HepG2 (cell line): ENCODE measurements at regions not wholly inside any gene's neighbourhood (a gene's known extent, or its start where the extent isn't known, plus 50 kb on each side); places are given as distances from the start of the nearest gene placed in this dataset.

Source experiments
- ATAC-seq: fragments of 200-7000 bp; cut with Tn5 transposase; 3 replicates; pipeline ENCODE4 v1.9.1; 2020; ENCODE audit warnings: mild to moderate bottlenecking, moderate library complexity
- BruUV-seq: library from RNA; stranded (reverse); fragments of 400-500 nt; replicated peaks from 2 replicates; lab custom pipeline; 2021; lab: Mats Ljungman, UMichigan
- CTCF ChIA-PET: fragments of 300-600 bp; formaldehyde crosslinking; extraction: SDS; loops from one replicate; lab custom pipeline; 2021; ENCODE audit warnings: low total read pairs, inconsistent platforms, low intra/inter-chr PET ratio; lab: Yijun Ruan, JAX
- POLR2A ChIA-PET: fragments of 350-600 bp; sonication (Branson Sonifier 250); formaldehyde crosslinking; loops from one replicate; lab custom pipeline; 2020; ENCODE audit warnings: antibody characterized with exemption, inconsistent platforms; lab: Yijun Ruan, JAX
- DNase-seq: peaks from one replicate; pipeline ENCODE4 v3.0.0-alpha.2; 2015; ENCODE audit warnings: low spot score
- FAIRE-seq: peaks from 3 replicates; lab custom pipeline; 2011; peaks lifted over from hg19 to GRCh38; lab: Jason Lieb, UNC
- H2AFZ ChIP-seq: one replicate; pipeline ENCODE4 v1.6.1; 2011; ENCODE audit warnings: low read length, inconsistent platforms
- H3K27ac ChIP-seq: fragments of 300-600 bp; 3 replicates; pipeline ENCODE4 v1.8.0; 2011; ENCODE audit warnings: mixed run types, mild to moderate bottlenecking, mixed read lengths, low read length, inconsistent platforms; ENCODE audit not compliant: insufficient read depth; ENCODE audit errors: extremely low read length
- H3K27me3 ChIP-seq, 2 experiments: fragments of 200-600 bp in 1 of 2; 2 replicates in 1 of 2; 3 replicates in 1 of 2; pipeline versions ENCODE4 v1.6.0 to v1.8.0; 2011; ENCODE audit warnings: low read length in 2 of 2, mild to moderate bottlenecking in 2 of 2, moderate library complexity in 2 of 2, inconsistent platforms in 1 of 2; ENCODE audit not compliant: insufficient read depth in 2 of 2, control insufficient read depth in 1 of 2
- H3K36me3 ChIP-seq, 2 experiments: fragments of 200-600 bp in 1 of 2; replicated peaks in 1 of 2; 2 replicates in 1 of 2; 3 replicates in 1 of 2; pipeline versions ENCODE4 v1.5.1 to v1.8.0; 2011; ENCODE audit warnings: low read length in 2 of 2, inconsistent platforms in 1 of 2; ENCODE audit not compliant: insufficient read depth in 2 of 2, control insufficient read depth in 1 of 2
- H3K4me1 ChIP-seq: 2 replicates; pipeline ENCODE4 v1.5.1; 2012; ENCODE audit warnings: low read length, inconsistent platforms; ENCODE audit not compliant: insufficient read depth
- H3K4me2 ChIP-seq: 2 replicates; pipeline ENCODE4 v1.6.0; 2011; ENCODE audit warnings: low read depth, low read length, inconsistent platforms
- H3K4me3 ChIP-seq, 3 experiments: fragments of 200-600 bp in 1 of 3; sonication (generic), shearing (Covaris generic) in 1 of 3; replicated peaks in 1 of 3; 2 replicates each; pipeline ENCODE4 v1.5.1; 2011 to 2016; ENCODE audit warnings: low read length in 3 of 3, inconsistent platforms in 2 of 3, low read depth in 2 of 3, mild to moderate bottlenecking in 2 of 3, control low read depth in 1 of 3, mixed read lengths in 1 of 3; ENCODE audit not compliant: insufficient read depth in 1 of 3
- H3K79me2 ChIP-seq: one replicate; pipeline ENCODE4 v1.6.1; 2011; ENCODE audit warnings: low read length, inconsistent platforms; ENCODE audit not compliant: insufficient read depth
- H3K9ac ChIP-seq: 2 replicates; pipeline ENCODE4 v1.6.0; 2011; ENCODE audit warnings: mild to moderate bottlenecking, low read depth, low read length, inconsistent platforms; ENCODE audit not compliant: insufficient read depth
- H3K9me3 ChIP-seq: 2 replicates; pipeline ENCODE4 v1.5.1; 2012; ENCODE audit warnings: mild to moderate bottlenecking, low read length
- H4K20me1 ChIP-seq: 2 replicates; pipeline ENCODE4 v1.6.0; 2011; ENCODE audit warnings: inconsistent platforms, mild to moderate bottlenecking, low read length, moderate library complexity; ENCODE audit not compliant: insufficient read depth
- ARID3A ChIP-seq: IDR thresholded peaks from 2 replicates; pipeline ENCODE4 v1.6.1; 2012; ENCODE audit warnings: low read depth, low read length, improper control_type of control experiment
- BCL6 ChIP-seq: IDR thresholded peaks from 2 replicates; pipeline ENCODE4 v1.6.1; 2016; ENCODE audit warnings: missing genetic modification reagents, missing compliant biosample characterization
- DMAP1 ChIP-seq: IDR thresholded peaks from 2 replicates; pipeline ENCODE4 v1.6.1; 2016
- EED ChIP-seq: sonication (generic); formaldehyde crosslinking; IDR thresholded peaks from 2 replicates; pipeline ENCODE4 v1.5.0; 2020; ENCODE audit warnings: mild to moderate bottlenecking, missing genetic modification reagents
- HCFC1 ChIP-seq: fragments of 150-350 bp; IDR thresholded peaks from 2 replicates; pipeline ENCODE4 v1.6.1; 2014; ENCODE audit warnings: low read depth, low read length
- HOXA9 ChIP-seq: sonication (generic); formaldehyde crosslinking; IDR thresholded peaks from 2 replicates; pipeline ENCODE4 v1.8.1; 2022; ENCODE audit warnings: missing genetic modification reagents, mild to moderate bottlenecking, moderate library complexity, borderline replicate concordance
- JUNB ChIP-seq: sonication (generic); formaldehyde crosslinking; IDR thresholded peaks from 2 replicates; pipeline ENCODE4 v1.8.0; 2022; ENCODE audit warnings: missing genetic modification reagents, mild to moderate bottlenecking, borderline replicate concordance
- MYNN ChIP-seq: sonication (generic); formaldehyde crosslinking; IDR thresholded peaks from 2 replicates; pipeline ENCODE4 v1.4.0; 2020; ENCODE audit warnings: mild to moderate bottlenecking, low read depth, missing genetic modification reagents
- TARDBP ChIP-seq: sonication (generic); formaldehyde crosslinking; IDR thresholded peaks from 2 replicates; pipeline ENCODE4 v1.8.0; 2022; ENCODE audit warnings: mild to moderate bottlenecking, missing genetic modification reagents
- ZBTB7B ChIP-seq: sonication (generic); formaldehyde crosslinking; IDR thresholded peaks from 2 replicates; pipeline ENCODE4 v1.4.0; 2020; ENCODE audit warnings: missing genetic modification reagents
- ZMYM4 ChIP-seq: sonication (generic); formaldehyde crosslinking; IDR thresholded peaks from 2 replicates; pipeline ENCODE4 v1.8.1; 2023; ENCODE audit warnings: mild to moderate bottlenecking, missing genetic modification reagents
- ZNF773 ChIP-seq: sonication (generic); formaldehyde crosslinking; IDR thresholded peaks from 2 replicates; pipeline ENCODE4 v1.4.0; 2020; ENCODE audit warnings: missing genetic modification reagents, borderline replicate concordance
- in situ Hi-C: cut with HindIII; loops from 2 replicates; pipeline ENCODE4 v1.10.0; 2017; ENCODE audit warnings: low pct_unique_long_range_greater_than_20kb; ENCODE audit not compliant: extremely low pct_ligation_motif_present
- intact Hi-C: fragments of 100-400 bp; cut with micrococcal nuclease; formaldehyde crosslinking; loops from one replicate; pipeline ENCODE4 v1.10.0; 2022; ENCODE audit not compliant: unreplicated experiment

- Histone ChIP-seq H3K27me3 (no peaks in the 10 kb centered on the region), H3K36me3 (no peaks in the 10 kb centered on the region), H3K4me3 (no peak overlapping the region), H3K9me3 (peaks cover 52% of the 10 kb centered on the region), H3K4me1 (no peaks in the 10 kb centered on the region), H3K4me2 (no peak overlapping the region), H3K79me2 (no peaks in the 10 kb centered on the region), H4K20me1 (no peaks in the 10 kb centered on the region), H3K9ac (no peak overlapping the region), H2AFZ (no peak overlapping the region), H3K27ac (no peak overlapping the region)
- in situ Hi-C loops (no loop called here), intact Hi-C loops (no loop called here)
- CTCF ChIA-PET: no interaction called here
- no peak for FAIRE-seq
- TF ChIP-seq ZNF773 (CRISPR knock-in tag) (no peak), HOXA9 (CRISPR knock-in tag) (no peak), EED (no peak), BCL6 (CRISPR knock-in tag) (no peak), ZBTB7B (CRISPR knock-in tag) (no peak), MYNN (CRISPR knock-in tag) (no peak), JUNB (no peak), ZMYM4 (CRISPR knock-in tag) (no peak), TARDBP (CRISPR knock-in tag) (no peak), HCFC1 (no peak), DMAP1 (CRISPR knock-in tag) (no peak), ARID3A (no peak)
- ATAC-seq: no peak
- POLR2A ChIA-PET: no interaction called here
- no peak for DNase-seq
- no TSS peak for BruUV-seq
These were observed 959.4 kb upstream of the LRRTM1 start for GRCh38 chr2:81263989-81264388.
